T47D (cell line): ENCODE measurements at regions not wholly inside any gene's neighbourhood (a gene's known extent, or its start where the extent isn't known, plus 50 kb on each side); places are given as distances from the start of the nearest gene placed in this dataset.

Experiments
- DNase-seq, 2 experiments: peaks; one replicate each; pipeline versions ENCODE4 v3.0.0 to v3.0.0-alpha.2; 2011 to 2012; ENCODE audit warnings: low read depth in 1 of 2, low spot score in 1 of 2
- JUND ChIP-seq: IDR thresholded peaks from 2 replicates; pipeline ENCODE4 v1.6.1; 2012; ENCODE audit warnings: low read depth
- in situ Hi-C: cut with HindIII; loops from 2 replicates; pipeline ENCODE4 v1.10.0; 2016; ENCODE audit warnings: low sequenced_read_pairs, low pct_unique_long_range_greater_than_20kb

DNA sequence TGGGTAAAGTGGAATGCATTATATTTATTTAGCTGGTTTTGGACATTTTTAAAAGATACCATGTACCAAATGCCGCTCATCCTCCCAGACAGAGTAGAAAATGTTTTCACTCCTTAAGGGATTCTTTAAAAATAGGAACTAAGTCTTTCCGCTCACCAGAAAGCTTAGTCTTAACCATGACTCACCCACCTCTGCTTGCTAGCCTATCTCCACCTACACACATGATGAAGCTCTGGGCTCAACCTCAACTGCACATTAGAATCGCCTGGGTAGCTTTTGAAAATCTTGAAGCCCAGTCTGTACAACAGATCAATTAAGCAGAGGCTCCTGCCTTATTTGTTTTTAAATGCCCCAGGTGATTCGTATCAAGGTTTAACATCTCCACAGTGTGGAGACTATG is 260.5 kb downstream of the NEDD1 start:
- in situ Hi-C loops: no loop called here
- TF ChIP-seq JUND: no peak
- DNase-seq: no peak

DNA sequence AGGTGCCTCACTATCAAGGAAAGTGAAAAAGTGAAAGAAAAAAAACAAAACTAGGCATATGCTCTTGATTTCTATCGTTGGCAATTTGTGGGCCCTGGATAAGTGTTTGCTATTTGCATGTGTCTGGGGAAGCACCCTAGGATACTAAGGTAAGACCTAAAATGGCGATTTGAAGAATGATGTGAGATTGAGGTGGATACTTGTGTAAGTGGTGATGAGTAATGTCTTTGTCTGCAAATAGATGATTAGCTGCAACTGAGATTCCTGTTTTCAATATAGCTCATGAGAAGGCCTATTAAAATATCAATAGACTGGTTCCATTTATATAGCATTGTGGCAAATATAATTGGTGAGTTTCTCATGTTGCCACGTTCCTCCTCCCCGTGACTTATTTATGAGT is 261.7 kb downstream of the NEDD1 start:
- peak in 1 of 2 experiments; percentile 71 for DNase-seq
- no peak for TF ChIP-seq JUND
- in situ Hi-C loops: no loop called here

DNA sequence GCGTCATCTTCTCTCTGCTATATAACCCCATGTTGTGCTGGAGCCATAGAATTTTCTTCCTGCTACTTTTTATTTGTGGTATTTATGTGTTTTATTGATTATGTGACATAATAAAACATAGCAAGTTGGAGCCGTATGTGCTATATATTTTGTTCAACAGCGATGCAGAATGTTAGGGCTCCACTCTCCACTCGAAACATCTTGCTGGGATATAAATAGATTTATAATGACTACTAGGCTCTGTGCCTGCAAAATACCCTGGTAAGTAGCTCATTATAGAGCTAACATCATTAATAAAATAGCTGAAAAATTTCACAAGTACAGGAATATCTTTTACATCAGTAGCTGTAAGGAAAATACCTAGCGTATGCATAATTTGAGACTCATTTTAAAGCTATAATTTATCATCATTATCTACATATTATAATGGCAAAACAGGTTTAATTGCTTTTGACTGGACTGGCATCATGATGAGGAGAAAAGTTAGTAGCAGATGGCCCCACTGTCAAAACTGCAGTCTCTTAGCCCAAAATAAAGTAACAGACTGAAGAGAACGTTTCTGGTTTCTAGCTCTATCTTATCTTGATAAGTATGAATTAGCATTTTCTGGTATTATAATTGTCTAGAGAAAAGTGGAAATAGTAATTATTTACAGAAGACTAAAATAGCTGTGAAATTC is 263.0 kb downstream of the NEDD1 start:
- DNase-seq: no peak
- no peak for TF ChIP-seq JUND
- in situ Hi-C loops: no loop called here

DNA sequence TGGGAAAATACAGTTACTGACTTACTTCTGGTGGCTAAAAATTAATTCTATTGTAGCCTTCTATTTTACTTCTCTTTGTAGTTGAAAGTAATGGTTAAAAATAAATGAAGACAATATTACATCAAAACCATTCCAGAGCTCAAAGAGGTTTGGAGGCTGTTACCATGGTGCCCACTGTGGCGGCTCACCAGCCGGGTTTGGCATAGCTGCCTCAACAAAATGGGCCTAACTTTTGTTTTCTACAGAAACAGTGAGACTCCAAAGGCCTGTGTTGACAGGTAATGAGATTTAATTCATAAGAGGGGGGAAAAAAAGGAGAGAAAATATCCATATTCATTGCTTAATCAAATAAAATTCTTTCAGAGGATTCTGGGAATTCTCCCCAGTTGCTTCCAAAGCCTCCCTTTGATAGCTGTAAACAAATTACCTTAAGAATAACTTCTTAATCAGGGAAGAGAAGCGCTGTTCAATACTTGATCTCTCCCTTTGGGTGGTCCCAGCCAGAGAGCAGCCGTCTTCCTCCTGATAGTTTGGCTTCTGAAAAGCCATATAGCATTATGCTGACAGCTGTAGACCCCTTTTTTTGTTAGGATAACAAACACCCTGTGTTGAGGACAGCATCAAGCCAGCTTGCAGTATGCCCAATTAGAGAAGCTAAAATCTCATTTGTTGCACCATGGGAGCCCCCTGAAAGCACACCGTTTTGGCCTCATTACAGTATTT is 266.8 kb downstream of the NEDD1 start:
- in situ Hi-C loops: no loop called here
- no peak for TF ChIP-seq JUND
- no peak for DNase-seq

DNA sequence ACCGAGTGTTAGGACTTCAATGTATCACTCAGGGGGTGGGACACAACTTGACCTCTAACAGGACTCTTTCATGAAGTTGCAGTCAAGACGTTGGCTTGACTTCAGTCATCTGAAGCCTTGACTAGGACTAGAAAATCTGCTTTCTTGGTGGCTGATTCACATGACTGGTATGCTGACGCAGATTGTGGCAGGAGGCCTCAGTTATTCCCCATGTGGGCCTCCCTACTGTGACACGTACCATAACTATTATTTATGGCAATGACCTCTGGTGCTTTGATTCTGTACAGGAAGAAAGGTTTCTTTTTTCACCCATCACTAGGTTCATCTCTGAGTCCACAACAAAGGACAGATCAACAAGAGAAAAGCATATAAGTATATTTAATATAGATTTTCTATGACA is 270.4 kb downstream of the NEDD1 start:
- no peak for TF ChIP-seq JUND
- in situ Hi-C loops: no loop called here
- no peak for DNase-seq

DNA sequence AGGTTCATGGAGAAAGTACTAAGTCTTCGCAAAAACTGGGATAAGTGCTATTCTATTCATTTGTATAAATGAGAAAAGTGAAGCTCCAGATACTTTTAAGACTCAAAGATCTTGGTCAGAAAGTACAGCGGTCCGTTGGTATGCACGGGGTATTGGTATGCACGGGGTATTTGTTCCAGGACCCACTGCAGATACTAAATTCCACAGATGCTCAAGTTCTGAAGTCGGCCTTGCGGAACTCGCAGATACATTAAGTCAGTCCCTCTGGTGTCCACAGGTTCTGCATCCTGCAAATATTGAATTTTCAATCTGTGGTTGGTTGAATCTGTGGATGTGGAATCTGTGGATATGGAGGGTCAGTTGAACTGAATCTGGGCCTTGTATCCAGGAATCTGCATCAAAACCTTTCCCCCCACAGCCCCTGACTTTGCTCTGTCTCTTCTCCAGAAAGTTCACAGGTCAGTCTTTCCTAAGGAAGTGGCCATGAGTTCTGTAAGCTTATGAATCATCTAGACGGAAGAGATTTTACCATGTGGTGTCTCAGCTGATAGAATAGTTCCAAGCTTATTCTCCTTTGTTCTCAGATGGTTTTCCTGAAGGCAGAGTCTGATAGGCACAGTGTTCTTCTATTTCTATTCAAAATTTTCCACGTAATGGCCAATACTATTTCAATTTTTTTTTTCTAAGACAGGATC is 274.7 kb downstream of the NEDD1 start:
- in situ Hi-C loops: no loop called here
- no peak for TF ChIP-seq JUND
- no peak for DNase-seq

DNA sequence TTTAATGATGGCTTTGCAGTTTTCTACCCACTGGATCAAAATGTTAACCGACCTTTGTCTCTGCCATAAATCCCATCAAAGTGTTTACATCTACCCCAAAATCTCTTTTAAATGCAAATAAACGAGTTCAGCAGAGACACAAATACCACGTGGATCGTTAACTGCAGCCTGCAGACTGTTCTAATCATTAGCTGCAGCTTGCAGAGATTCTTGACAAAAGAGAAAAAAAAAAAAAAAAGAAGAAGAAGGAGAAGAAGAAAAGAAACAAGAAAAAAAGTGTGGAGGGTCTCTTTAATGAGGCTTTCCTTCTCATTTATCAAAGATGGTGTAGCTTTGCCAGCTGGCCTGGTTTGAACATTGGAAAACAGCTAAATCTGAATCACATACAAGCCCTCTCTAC is 275.7 kb downstream of the NEDD1 start:
- no peak for TF ChIP-seq JUND
- no peak for DNase-seq
- in situ Hi-C loops: no loop called here

DNA sequence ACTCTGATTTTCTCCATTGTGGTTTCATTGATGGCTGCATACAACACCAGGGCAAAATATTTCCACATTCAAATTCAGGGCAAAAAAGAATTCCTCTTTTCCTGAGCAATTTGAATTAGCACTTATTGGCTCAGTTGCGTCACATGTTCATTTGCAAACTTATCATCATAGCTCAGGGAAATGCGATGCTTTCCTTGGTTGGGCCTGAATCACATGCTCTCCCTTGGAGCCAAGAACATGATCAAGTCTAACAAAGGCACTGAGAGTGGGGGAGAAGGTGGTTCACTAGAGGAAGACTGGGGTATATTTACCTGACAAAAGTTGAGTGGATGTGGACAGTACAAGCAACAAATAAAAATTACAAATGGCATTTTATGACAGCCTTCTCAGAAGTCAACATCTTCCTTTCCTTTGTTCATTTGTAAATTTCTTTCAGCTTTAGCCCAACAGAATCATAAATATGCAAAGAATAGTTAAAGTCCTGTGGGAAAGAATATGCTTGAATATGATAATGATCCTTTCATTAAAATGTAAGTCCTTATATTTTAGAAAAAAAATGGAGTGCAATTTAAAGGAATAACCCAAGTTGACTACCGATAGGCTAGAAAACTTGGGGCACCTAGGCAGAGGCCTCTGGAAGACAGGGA is 277.2 kb downstream of the NEDD1 start:
- TF ChIP-seq JUND: no peak
- DNase-seq: no peak
- in situ Hi-C loops: no loop called here

DNA sequence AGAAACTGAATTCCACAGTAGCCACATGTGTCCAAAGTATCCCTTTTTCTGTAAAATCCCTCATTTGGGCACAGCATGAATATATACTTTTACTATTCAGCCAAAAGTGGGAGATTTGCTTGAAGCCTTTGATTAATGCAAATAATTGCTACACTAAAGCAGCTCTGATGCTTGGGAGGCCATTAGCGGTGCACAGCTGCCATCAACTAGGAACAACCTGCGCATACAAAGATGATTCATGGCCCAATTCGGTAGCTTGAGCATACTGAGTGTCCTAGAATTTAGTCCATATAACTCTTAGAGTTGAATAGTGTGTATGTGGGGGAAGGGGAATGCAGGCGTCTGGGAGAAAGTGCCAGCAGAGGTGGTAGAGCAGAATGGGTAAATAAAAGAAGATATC is 277.0 kb upstream of the RMST start:
- TF ChIP-seq JUND: no peak
- DNase-seq: no peak
- in situ Hi-C loops: no loop called here

DNA sequence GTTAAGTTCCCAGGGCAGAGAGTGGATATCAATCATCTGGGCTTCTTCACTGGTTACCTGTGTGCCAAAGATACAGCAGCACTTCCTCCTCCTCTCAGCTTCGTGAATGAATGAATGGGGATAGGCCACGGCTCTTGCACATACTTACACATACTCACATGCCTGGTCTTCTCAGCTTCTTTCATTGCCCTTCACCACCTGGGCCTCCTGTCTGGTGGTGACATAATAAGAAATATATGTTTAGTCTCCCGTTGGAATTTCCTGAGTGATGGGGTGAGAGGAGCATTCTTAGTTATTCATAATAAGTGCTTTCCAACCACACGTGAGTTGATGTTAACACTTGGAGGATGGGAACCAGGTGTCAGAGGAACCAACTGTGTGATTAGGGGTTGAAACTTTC is 268.1 kb upstream of the RMST start:
- no peak for TF ChIP-seq JUND
- no peak for DNase-seq
- in situ Hi-C loops: no loop called here

DNA sequence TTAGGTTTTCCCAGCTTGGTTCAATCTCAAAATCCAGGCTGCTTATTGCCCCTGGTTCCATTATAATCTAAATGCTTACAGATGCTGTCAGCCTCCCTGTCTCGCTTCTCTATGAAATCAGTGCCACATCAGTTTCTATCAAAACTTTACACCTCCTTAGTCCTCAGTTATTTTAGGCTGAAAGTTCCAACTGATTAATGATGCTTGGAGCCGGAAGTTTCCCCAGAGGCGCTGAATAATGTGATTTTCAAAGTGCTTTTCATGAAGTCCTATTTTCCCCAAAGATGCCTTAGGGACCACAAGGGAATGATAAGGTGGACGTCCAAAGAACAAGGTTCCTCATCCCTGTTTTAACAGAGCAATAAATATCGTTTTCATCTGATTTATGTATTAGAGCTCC is 262.4 kb upstream of the RMST start:
- TF ChIP-seq JUND: no peak
- in situ Hi-C loops: no loop called here
- no peak for DNase-seq

DNA sequence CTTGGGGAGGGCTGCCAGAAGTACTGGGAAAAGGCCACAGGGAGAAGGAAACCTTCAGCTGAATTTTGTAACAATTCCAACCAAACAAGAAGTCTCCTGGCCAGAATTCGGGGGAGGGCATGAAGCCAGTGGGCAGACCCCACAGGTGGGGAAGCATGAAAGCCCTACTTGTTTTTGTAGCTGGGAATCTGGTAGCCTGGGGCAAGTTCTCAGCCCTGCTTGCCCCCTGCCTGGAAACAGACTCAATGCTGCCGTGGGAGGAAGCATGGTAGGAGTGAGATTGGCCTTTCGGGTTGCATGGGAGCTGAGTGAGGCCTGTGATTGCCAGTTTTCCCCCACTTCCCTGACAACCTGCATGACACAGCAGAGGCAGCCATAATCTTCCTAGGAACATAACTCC is 259.2 kb upstream of the RMST start:
- no peak for DNase-seq
- no peak for TF ChIP-seq JUND
- in situ Hi-C loops: no loop called here

DNA sequence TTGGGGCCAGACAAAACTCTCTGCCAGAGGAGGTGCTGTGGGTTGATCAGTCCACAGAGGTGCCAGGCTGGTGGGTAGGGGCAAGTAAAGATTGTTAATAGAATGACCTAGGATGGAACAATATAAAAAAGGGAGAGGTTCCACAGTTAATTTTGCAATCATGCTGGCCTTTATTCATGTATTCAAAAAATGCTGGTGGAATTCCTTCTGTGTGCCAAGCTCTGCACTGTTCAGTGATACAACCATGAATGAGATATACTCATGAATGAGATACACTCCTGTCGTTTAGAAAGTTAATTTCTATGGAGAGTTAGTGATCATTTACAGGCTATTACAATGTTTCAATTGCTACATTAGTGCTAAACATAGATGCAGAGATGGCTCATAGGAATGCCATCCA is 252.6 kb upstream of the RMST start:
- TF ChIP-seq JUND: no peak
- in situ Hi-C loops: no loop called here
- no peak for DNase-seq
